NCI-H2081 treated with DMSO at 0.1 percent for 48 hours (cell line): ENCODE measurements at regions not wholly inside any gene's neighbourhood (a gene's known extent, or its start where the extent isn't known, plus 50 kb on each side); places are given as distances from the start of the nearest gene placed in this dataset.
"Not testable (repeated sequence)": the region's sequence is repeated elsewhere in the genome, so short reads cannot be mapped to it uniquely, and the experiment has no call there.

ENCODE experiments used
- DNase-seq: peaks from one replicate; lab custom pipeline; 2025; lab: John Stamatoyannopoulos, UW

DNA sequence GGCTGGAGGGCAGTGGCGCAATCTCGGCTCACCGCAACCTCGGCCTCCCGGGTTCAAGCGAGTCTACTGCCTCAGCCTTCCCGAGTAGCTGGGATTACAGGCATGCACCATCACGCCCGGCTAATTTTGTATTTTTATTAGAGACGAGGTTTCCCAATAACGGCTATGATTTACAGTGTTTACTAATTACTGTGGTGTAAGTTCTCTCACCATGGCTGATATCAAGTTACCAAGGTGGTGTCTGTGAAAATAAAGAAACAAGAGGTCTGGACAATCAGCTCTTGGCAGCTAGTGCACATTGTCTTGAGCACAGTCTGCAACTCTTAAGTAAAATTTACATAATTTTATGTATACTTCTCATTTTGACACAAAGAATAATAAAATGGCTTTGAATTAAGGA is 385.5 kb upstream of the COX7C start:
- no peak for DNase-seq

DNA sequence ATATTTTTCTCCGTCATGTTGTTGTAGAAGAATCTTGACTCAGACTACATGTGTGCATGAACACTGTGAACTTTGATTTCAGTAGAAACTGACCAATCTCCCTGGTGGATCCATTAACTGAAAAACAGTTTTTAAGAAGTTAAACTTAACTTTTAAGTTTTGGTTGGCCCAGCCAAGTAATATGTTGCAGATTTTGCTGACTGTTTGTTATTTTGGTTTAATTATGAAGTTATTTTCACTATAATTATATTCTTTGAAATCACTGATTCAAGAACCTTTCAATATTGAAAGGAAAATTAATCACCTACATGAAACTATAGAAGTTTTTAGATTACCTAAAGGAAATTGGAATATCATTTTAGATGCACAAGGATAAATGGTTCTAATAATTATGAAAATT is 373.6 kb upstream of the COX7C start:
- no peak for DNase-seq

DNA sequence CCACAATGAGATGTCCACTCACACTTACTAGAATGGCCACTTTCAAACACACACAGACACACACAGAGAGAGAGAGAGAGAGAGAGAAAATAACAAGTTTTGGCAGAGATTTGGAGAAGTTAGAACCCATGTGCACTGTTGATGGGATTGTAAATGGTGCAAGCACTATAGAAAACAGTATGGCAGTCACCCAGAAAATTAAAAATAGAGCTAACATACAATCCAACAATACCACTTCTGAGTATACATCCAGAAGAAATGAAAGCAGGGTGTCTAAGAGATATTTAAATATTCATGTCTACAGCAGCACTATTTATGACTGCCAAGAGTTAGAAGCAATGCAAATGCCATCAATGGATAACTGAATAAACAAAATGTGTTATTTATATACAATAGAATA is 359.9 kb upstream of the COX7C start:
- DNase-seq, result no peak

DNA sequence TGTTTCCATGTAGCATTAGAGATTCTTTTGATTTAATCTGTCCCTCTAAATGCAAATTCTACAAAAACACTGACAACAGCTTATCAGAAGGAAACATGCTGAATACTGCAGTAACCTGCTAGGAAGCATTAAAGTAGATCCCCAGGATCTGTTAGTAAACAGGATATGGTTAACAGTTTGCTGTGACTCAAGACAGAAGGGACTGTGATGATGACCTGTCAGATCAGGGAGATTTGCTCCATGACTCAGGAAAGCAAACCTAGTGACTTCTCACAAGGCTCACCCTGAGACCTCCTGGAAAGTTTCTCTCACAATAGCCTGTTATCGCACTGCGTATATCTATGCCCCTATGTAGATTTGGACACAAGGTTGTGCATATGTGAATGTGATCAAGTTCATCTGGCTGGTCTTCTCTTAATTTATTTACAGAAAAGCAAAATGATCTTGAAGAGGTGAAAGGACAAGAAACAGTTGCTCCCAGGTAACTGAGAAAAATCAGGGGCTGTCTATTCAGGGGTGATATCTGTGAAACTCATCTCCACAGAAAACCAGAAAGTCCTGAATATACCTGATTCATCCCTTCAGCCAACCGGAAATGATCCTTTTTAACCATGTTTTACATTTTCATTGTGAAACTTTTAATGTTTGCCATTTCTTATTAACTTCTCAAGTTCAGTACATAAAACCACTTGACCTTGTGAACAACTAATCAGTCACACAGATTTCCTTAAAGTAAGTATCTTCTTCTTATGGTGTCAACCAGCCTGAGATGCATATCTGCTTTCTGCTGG is 333.1 kb upstream of the COX7C start:
- not testable (repeated sequence) for DNase-seq

DNA sequence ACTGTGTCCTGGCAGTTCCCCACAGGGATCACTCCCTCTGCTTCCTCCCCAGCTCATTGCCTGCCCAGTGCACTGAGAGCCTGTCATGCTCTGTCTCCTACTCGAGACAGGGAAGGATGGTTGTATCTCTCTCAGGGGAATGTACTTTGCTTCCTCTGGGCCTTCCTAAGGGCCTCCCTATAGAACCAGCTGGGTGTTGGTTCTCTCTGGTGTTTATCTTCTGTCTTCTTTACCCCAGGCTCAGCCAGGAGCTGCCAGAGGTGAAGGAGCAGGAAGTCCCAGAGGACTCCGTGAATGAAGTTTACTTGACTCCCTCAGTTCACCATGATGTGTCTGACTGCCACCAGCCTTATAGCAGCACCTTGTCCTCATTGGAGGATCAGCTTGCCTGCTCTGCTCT is 330.3 kb upstream of the COX7C start:
- DNase-seq, result not testable (repeated sequence)

DNA sequence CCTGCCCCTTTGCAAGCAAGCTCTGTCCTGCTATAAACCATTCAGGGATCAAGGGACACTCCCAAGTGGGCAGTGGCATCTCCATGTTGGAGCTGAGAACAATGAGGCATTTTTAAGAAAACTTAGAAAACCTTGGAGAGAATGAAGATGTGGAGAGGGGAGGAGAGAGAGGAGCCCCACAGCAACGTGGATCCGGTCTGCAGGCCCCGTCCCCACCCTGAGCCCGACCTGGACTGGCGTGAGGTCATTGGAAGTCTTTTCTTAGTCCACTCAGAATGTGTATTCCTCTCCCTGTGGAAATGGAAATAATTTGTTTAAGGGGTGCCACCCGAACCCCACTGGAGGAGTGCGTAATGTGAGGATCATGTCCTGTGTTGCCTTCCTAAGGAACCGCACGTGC is 328.0 kb upstream of the COX7C start:
- DNase-seq, result not testable (repeated sequence)

DNA sequence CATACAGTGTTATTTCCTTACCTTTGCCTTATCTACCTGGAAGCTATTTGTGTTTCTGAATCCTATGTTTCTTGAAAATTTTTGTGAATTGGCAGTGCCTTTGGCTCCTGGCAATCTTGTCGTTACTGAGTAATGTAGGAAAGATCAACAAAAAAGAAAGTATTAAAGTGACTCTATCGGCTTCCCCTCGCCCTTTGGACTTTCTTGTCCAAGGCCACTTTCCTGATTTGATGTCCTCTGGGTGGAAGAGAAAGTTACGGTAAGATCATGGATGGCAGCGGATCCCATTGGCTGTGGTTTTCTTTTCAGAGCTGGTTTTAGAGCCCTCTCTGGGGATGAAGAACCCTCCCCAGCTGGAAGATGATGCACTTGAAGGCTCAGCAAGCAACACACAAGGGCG is 324.9 kb upstream of the COX7C start:
- DNase-seq, result not testable (repeated sequence)

DNA sequence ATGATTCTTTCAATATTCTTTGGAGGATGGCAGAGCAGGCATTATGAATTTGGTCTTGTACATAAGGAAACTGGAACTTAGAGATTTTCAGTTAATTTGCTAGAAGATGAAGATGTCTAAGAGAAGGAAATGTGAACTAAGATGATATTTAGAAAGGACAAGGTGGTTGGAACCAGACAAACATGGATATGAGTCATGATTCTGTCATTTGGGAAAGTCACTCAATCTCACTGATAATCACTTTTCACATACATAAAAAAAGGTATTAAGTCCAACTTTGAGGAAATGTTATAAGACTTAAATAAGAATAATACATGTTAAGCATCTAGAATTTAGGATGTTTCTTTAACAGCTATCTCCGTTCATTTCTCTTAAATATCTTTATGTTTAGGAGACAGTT is 315.1 kb upstream of the COX7C start:
- DNase-seq, result not testable (repeated sequence)

DNA sequence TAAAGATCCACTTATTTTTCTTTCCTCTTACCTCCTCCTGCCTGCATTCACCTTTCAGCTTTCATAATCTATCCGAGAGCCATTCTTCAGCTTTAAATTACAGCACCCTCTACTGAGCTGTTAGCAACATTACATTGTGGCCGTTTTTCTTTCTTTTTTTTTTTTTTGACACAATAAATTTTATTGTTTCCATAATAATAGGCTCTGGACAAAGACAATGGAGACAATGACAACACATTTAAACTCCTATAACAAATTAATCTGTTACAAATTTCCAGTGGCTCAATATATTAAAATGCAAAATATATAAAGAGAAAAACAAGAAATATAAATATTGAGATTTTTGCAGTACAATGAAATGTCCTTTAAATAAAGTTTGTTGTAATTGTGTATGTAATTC is 312.7 kb upstream of the COX7C start:
- not testable (repeated sequence) for DNase-seq

DNA sequence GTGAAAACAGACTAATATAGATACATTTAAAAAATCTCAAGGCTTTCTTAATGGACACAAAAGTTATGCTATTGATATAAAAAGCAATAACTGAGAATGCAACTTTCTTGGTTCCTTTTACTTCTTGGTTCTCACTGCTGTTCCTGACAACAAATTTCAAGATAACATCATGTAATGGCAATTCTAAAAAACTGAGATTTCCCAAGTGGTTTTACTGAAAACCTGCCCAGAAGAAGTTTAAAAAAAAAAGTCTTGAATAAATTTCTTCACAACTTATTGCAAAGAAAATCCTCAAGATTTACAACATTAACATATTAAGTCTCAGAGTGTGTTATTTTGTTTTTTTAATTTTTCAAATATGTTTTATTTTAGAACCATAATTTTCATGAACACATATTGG is 302.8 kb upstream of the COX7C start:
- DNase-seq, result no peak

DNA sequence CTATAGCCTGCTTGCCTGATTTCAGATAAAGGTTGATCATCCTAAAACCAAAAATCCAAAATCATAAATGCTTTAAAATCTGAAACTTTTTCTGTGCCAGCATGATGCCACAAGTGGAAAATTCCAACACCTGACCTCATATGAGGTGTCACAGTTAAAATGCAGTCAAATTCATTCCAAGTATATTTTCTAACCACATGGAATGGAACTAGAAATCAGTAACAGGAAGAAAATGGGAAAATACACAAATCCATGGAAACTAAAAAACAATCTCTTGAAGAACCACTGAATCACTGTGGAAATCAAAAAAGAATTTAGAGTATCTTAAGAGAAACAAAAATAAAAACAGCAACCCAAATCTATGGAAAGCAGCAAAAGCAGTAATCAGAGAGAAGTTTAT is 297.5 kb upstream of the COX7C start:
- no peak for DNase-seq

DNA sequence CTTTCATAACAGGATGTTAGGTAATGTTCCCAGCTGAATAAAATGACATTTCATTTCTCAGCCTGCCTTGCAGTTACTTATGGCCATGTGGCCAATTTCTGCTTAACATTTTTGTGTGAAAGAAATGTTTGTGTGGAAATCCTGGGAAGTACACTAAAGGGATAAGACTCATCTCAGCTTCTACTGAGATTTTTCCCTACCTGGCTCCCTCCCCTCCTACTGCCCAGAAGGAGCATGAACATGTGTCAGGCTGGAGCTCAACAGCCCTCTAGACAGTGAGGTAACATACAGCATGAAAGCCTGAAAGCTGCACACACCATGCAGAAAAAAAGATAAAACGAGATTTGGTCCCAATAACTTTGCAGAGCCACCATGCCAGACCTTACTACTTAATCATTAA is 288.4 kb upstream of the COX7C start:
- DNase-seq, result no peak

DNA sequence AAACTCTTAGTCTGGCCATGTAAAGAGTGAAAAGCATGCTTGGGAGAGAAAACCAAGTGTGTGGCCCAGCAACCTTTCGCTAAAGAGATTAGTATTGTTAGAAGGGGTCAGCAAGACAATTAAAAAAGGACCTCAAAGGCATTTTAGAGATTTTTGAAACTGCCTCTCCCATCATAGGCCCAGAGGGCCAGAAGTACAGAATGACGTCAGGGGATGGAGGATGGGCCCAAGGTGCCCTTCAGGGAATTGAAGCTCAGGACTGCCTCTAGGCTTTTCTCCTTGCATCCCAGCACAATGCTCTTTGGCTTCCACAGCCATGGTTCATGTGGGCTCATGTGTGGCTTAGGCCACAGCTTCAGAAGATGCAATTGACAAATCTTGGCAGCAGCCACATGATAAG is 287.0 kb upstream of the COX7C start:
- DNase-seq, result no peak

DNA sequence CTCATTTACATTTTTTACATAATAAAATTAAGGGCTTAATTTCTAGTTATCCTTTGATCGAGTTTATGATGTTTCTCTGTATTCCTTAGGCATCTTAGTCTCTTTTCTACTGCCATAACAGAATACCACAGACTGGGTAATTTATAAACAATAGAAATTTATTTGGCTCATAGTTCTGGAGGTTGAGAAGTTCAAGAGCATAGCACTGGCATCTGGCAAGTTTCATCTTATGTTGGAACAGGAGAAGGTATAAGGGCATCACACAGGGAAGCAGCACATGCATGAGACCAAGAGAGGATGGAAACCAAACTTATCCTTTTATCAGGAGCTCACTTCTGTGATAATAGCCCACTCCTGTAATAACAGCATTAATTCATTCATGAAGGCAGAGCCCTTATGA is 284.9 kb upstream of the COX7C start:
- no peak for DNase-seq

DNA sequence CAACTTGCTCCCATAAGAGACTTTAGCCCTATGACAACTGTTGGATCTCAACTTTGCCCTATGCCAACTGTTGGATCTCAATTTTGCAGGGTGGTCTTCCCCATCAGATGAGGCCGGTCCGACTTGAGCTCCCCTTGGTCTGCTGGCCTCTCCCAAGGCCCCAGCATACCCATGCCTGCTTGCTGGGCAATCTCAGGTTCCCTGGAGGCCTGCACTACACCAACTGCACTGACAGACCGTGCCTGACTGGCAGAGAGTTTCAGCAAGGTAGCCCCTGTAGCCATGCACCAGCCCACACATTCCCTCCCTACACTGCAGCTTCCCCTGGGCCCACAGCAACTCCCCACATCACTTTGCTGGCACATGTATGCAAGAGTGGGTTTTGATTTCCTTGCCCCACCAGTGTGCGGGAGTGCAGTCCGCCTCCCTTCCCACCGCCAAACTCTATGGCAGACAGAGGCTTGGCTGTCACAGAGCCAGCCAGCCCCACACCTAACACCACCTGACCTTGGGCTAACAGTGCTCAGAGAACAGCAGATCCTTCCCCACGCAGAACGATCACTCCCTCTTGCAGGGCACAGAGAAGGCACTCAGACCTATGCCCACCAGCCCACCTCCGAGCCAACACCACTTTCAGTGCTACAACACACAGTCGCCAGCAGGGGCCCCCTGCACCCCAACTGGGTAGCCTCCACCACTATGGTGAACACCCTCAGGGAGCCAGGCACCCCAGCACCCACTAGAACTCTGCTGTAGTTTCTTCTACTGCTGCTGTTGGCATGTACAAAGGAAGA is 279.9 kb upstream of the COX7C start:
- no peak for DNase-seq

DNA sequence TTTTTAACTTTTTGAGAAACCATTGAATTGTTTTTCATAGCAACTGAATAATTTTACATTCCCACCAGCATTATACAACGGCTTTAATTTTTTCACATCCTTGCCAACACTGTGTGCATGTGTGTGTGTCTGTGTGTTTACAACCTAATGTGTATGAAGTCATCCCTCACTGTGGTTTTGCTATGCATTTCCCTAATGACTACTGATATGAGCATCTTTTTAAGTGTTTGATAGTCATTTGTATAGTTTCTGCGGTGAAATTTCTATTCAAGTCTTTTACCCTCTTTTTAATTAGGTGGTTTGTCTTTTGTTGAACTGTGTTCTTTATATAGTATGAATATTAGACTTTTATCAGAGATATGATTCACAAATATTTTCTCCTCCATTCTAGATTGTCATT is 263.1 kb upstream of the COX7C start:
- DNase-seq, result no peak

DNA sequence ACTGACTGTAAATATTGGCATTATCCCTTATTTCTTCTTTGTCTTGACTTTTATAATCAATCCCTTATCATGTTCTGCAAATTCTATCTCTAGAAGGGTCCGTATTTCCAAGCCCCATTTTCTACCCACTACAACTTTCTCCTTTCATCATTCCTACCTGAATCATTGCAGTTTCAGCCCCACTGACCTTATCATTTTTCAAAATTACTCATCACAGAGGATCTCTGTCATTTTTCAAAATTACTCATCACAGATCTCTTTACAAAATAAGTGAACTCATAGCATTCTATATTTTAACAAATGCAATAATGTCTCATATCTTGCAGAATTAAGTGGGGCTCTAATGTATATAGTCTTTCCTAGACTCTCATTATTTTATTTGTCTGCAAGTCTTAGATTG is 256.9 kb upstream of the COX7C start:
- DNase-seq, result no peak

DNA sequence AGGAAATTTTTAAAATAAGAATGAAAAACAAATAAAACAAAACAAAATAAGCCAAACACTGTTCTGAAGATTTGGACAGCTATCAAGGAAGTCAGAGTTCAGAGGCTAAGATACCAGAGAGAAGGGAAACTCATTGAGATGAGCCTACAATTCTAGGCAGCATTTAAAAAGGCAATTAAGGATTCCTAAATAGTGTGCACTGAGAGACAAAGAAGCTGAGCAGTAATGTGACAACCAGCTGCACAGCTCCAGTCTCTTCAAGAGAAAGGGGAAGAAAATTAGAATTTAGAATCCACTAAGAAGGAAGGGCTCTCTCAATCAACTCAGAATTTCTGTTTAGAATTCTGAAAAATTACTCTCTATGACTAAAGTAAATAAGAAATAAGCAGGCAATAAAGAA is 246.7 kb upstream of the COX7C start:
- DNase-seq, result no peak

DNA sequence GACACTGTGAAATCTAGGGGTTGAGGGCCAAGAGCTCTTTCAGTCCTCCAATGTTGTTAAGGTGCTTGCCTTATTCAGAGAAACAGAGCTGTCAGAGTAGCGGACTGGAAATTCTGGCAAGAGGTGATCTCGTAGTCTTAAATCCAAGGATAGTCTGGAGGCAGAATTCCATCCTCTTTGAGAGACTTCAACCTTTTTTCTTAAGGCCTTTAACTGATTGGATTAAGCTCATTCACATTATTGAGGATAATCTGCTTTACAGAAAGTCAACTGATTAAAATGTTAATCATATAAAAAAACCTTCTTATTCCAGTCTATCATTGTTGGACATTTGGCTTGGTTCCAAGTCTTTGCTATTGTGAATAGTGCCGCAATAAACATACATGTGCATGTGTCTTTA is 243.1 kb upstream of the COX7C start:
- no peak for DNase-seq

DNA sequence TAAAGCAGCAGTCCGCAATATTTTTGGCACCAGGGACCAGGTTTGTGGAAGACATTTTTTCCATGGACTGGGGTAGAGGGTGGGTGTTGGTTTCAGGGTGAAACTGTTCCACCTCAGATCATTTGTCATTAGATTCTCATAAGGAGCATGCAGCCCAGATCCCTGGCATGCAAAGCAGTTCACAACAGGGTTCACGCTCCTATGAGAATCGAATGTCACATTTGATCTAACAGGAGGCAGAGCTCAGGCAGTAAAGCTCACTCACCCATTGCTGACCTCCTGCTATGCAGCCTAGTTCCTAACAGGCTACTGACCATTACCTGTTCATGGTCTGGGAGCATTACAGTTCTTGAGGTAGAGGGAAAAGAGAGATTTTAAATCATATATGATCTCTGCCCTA is 241.5 kb upstream of the COX7C start:
- DNase-seq, result no peak

DNA sequence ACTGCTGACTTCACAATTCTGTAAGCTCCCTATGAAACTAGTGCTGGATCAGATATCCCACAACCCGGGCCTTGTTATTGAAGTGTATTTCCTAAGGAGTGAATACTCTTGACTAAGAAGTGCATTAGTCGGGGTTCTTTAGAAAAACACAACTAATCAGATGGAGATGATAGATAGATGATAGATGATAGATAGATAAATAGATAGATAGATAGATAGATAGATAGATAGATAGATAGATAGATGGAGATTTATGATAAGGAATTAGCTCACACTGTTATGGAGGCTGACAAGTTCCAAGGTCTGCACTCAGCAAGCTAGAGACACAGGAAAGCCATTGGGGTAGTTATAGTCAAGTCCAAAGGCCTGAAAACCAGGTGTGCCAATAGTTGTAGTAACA is 214.6 kb upstream of the COX7C start:
- DNase-seq, result no peak

DNA sequence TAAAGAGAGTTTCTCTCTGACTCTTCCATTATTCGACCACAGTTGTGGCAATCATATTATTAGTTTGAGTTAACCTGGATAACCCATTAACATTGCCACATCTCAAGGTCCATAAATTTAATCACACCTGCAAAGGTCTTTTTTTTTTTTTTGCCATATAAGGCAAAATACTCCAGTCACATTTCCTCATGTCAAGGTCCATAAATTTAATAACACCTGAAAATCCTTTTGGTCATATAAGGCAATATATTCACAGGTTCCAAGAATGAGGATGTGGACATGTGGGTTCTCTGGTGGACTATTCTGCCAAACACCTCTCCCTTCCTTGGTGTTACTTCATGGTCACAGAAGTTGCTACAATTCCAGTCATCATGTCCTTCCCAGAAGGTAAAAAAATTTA is 213.5 kb upstream of the COX7C start:
- DNase-seq, result no peak

DNA sequence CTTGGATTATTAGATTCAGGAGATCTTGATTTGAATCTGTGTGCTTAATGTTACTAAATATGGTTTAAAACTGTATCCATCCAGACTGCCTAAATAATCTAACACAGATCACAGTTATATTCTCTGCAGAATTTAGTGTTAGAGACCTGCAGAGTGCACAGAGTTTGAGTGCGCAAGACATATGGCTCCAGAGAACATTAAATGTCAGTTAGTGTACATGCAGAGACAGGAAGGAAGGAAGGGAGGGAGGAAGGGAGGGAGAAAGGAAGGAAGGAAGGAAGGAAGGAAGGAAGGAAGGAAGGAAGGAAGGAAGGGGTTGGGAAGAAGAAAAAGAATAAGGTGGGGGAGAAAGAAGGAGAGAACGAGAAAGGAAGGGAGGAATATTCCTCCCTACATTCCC is 210.0 kb upstream of the COX7C start:
- no peak for DNase-seq

DNA sequence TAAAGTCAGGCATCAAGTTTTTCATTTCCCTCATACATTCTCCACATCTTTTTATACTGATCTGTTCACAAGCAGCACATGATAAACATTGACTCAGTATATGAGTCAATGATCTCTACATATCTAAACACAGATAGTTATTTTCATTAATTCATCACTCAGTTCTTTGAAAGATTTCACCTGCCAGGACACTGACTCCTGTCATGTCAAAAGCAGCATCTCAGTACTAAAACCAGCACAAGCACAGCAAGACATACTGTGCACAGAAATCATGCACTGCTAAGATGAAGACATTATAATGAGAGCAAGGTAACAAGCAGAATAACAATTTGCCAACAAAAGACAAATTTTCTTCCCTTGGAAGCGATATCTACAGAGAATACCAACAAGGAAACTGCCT is 206.1 kb upstream of the COX7C start:
- DNase-seq, result no peak
